ENCODE measurements at regions not wholly inside any gene's neighbourhood (a gene's known extent, or its start where the extent isn't known, plus 50 kb on each side); places are given as distances from the start of the nearest gene placed in this dataset.

- DNase-seq = no peak
Measured at GRCh38 chr15:91562698-91563097, 290.8 kb upstream of the SLCO3A1 start.

- DNase-seq = no peak
Measured at GRCh38 chr15:91564631-91565030, 288.9 kb upstream of the SLCO3A1 start.

DNA sequence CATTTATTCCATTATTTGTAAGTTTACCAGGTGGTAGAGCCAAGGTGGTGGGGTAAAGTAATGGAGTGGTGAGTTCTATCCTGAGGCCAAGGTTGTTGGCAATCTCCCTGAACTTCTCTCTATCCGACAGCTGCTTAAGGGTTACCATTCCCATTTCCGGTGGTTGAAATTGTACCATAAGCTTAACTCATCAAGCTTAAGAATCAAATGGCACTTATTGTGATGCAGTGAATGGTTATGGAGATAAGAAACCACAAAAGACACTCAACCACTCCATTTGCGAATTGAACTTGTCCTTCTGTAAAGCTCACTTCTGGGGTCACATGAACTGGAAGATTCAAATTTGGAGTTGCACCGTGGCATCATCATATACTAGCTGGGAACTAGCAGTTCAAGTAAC is 287.4 kb upstream of the SLCO3A1 start:
- no peak for DNase-seq

- no peak for DNase-seq
Measured at GRCh38 chr15:91568036-91568435, 285.5 kb upstream of the SLCO3A1 start.

DNA sequence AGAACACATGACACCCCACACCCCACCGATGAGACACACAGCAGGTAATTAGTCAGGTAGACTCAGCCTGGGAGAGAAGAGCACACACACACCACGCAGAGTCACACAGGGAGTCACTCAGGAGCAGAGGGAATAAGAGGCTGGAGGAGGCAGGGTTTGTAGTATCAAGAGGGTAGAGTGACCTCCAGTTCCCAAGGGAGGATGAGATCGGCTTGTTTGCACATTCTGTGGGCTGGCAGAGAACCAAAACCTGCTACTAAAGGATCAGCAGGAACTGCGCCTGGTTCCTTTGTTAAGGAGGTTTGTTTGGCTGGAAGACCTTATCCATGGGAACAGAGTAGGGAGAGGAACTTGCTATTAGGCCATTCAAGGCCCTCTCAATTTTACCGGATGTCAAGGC is 281.4 kb upstream of the SLCO3A1 start:
- no peak for DNase-seq

DNA sequence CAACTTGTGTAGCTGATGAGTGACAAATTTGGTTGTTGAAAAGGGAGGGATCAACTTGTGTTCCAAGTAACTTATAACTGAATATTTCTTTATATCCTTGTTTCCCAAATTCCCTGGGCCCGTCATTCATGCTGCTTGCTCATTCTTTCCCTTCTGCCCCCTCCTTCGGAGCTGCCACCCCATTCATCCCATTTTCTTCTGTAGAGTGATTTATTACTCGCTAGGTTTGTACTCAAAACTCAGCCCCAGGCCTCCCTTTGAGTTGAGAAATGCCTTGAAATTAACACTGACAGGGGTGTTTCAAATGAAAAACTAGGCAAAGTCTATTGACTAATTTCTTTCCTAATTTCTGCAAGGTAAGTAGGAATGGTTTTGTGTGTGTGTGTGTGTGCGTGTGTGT is 277.4 kb upstream of the SLCO3A1 start:
- DNase-seq = no peak

DNA sequence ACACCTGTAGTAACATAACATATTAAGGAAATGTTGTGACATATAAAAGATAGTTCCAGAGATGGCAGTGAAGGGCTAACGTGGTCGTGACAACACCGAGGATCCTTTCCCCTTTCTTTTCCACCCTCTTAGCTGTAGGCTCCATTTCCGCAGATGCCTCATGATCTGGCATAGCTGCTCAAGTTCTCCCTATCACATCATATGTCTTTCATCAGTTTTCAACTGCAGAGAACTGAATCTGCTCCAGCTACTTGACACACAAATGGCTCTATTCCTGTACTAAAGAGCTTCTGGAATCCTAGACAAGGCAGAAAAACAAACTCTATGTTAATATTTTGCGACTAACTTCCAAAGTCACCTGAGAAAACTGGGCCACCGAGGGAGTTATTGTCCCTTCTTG is 275.0 kb upstream of the SLCO3A1 start:
- DNase-seq = no peak

- no peak for DNase-seq
Measured at GRCh38 chr15:91584895-91585294, 268.6 kb upstream of the SLCO3A1 start.

DNA sequence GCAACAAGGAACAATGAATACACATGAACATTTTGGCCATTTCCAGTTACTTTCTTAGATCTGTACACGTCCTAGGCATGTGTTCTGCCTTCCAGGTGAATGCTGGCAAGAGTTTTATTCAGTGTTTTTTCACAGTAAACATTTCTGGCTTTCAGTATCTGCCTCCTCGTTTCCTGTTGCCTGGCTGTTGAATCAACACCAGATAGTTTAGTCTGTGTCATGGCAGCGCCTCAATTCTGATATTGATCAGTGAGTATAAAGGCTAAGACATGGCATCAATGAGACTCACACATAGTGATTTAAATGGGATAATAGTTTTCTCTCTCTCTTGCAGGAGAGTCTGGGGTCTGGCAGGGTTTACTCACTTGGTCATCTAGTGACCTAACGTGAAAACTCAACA is 266.9 kb upstream of the SLCO3A1 start:
- no peak for DNase-seq

- DNase-seq = no peak
Measured at GRCh38 chr15:91589360-91589759, 264.1 kb upstream of the SLCO3A1 start.

- DNase-seq = no peak
Measured at GRCh38 chr15:91592567-91592966, 260.9 kb upstream of the SLCO3A1 start.

DNA sequence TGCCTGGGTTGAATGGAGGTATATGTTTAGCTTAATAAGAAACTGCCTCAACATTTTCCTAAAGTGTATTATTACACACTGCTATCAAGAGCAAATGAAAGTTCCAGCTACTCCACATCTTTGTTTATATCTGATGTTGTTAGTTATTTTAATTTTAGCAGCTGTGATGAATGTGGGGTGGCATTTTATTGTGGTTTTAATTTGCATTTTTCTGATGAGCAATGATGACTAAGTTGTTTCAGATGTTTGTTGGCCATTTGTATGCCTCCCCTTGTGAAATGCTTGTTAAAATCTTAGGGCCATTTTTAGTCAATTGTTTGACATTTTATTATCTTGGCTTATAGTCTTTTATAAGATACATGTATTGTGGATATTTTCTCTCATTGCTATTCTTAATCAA is 260.4 kb upstream of the SLCO3A1 start:
- DNase-seq = no peak

- DNase-seq = no peak
Measured at GRCh38 chr15:91593653-91594052, 259.9 kb upstream of the SLCO3A1 start.

DNA sequence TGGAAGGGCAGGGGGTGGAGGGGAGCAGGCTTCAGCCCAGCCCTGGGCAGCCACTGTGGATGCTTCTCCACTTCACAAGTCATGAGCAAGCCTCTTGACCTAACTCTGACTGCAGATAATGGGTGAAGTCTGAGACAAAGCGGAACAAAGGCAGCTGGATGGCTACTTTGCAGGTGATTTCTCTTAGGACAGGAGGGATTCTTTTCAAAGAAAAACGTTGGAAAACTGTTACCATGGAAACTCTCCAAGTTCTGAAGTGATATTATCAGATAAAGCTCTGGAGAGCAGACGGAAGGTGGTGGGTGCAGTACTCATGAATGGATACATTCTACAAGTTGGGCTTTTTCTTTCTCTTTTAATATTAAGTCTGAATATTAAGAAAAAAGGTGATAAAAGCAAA is 254.2 kb upstream of the SLCO3A1 start:
- no peak for DNase-seq

- no peak for DNase-seq
Measured at GRCh38 chr15:91603384-91604080, 250.0 kb upstream of the SLCO3A1 start.

- no peak for DNase-seq
Measured at GRCh38 chr15:91604122-91604521, 249.4 kb upstream of the SLCO3A1 start.

DNA sequence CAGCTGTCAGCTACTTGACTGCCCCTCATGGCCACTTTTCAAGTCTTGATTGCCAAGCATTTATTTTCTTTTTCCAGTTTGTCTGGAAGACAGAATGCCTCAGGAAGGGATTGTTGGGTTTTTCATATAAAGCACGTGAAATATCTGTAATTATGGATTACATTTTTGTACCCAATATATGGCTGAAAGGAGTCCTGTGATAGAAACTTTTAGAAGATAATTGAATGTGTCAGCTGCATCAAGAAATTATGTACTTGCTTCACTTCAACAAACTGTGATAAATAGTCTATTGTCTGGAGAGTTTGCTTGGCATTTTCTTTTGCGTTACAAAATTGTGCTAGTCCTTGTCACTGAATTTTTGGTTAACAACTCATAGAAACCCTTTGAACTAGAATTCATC is 247.9 kb upstream of the SLCO3A1 start:
- no peak for DNase-seq

DNA sequence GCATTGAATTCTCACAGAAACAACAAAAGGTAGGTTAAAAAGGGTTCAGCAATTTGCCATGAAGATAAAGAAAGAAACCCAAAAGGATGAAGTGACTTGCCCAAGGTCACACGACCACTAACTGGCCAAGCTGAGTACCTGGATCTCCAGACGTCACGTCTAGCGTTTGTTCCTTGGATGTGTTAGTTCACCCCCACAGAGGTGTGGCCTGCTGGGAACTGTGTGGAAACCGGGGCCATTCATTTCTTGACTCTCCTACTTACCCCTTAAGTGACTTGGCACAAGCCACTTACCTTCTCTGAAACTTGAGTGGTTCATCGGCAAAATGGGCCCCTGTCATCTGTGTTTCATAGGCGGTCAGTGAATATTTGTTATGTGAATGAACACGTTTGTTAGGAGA is 244.3 kb upstream of the SLCO3A1 start:
- no peak for DNase-seq

DNA sequence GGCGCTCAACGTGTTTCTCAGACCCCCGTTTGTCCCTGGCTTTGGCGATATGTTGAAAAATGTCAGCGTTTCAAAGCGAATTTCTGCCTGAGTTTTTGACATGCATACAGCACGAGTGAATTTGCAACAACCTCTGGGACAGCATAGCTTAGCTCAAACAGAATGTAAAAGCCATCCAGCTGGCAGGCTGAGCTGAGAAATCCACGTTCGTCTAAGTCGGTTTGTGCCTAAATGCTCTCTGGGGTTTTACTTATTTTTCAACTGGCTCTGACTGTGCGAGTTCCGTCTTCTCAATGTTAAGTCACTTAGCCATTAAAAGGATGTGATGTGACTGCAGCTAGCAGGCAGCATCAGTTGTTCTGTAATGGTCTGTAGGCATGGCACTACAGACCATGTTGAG is 243.5 kb upstream of the SLCO3A1 start:
- no peak for DNase-seq

DNA sequence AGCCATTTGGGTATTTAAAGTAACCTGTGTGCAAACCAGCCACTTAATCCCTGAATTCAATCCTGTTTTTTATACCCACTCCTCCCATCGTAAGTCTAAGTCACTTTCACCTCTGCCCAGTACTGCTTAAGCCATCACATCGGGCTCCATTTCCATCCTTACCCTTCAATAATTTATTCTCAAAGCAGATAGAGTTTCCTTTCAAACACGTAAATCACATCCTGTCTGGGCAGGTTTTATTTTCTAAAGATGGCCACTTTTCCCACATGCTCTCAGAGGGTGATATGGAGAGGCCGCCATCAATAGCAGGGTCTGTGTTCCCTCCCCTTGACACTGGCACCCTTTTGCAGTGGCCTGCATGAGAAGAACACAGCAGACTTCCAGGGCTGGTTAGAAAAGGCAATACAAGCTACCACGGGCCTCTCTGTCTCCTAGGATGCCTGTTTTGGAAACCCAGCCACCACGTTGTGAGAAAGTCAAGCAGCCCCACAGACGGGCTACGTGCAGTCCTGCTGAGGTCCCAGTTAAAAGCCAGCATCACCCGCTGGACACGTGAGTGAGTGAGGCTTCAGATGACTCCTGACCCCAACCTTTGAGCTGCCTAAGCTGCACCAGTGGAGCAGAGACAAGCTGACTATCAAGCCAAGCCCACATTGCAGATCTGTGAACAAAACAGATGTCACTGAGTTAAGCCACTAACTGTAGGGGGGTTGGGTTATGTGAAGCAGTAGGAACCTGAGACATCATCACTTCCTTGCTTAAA is 241.8 kb upstream of the SLCO3A1 start:
- DNase-seq = no peak

GRCh38 chr15:91620229-91620628 is 233.3 kb upstream of the SLCO3A1 start:
- DNase-seq = no peak

DNA sequence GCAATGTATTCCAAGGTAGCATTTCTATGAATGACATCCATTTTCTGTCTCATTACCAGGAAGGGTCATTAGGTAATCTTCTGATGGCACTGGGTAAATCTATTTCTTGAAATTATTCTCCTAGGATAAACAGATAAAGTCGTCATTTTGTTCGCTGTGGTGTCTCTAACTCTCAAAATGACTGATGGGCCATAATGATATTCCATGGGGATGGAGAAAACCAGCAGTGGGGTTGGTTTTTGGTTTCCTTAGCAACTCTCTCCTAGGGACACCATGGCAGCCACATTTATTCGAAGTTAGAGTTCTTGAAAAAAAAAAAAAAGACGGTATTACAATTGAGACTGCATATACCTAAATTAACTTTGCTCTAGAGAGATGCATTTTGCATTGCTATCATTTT is 231.3 kb upstream of the SLCO3A1 start:
- no peak for DNase-seq

- DNase-seq = no peak
Measured at GRCh38 chr15:91622711-91623342, 230.7 kb upstream of the SLCO3A1 start.

- no peak for DNase-seq
Measured at GRCh38 chr15:91624353-91624968, 229.0 kb upstream of the SLCO3A1 start.
